ENCODE measurements at regions not wholly inside any gene's neighbourhood (a gene's known extent, or its start where the extent isn't known, plus 50 kb on each side); places are given as distances from the start of the nearest gene placed in this dataset.

DNA sequence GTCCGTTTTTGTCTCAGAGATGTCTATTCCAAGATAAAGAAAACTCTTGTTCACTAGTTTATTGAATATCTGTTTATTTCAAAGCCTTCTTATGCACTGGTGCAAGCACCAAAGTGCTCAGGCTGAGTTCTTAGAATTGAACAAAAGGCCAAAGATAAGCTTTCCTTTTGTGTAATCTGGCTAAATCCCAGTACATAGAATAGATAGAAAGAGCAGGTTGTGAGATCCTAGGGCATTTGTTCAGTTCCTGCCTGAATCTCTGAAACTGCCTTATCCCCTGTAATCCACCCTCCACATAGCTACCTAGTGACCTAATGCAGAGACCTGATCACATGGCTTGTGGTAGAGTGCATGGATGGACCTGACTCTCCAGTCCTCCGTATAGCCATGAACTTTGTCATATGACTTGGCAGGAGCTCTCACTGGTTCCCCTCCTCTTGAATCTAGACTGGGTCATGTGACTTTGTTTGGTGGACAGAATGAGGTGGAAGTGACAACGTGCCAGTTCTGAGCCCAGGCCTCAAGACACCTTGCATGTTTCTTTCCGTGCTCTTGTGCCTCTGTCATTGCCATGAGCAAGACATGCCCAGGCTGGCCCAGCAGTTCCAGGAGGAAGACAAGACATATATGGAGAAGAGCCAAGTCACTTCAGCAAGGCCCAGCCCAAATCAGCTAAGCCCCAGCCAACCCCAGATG lies 139.3 kb upstream of the SHB start:
- Histone ChIP-seq H3K4me2 (ENCODE audit: low read length) (no peak overlapping the region), H3K79me2 (ENCODE audit: control insufficient read depth, low read length) (no peaks in the 10 kb centered on the region), H3K36me3 (ENCODE audit: control insufficient read depth, low read length) (no peaks in the 10 kb centered on the region), H3K27me3 (ENCODE audit: control insufficient read depth, low read length) (0 out of 2 replicates have a peak, but pooled peaks cover under 1% of the 10 kb centered on the region), H3F3A (ENCODE audit: control insufficient read depth, insufficient read depth) (no peaks in the 10 kb centered on the region), H3K9me2 (replicated peaks; ENCODE audit: control insufficient read depth, low read length) (no peaks in the 10 kb centered on the region), H3K4me3 (ENCODE audit: low read length) (no peak overlapping the region), H3K27ac (ENCODE audit: low read depth, low read length) (no peak overlapping the region), H3K4me1 (ENCODE audit: control insufficient read depth, low read length) (peaks cover 12% of the 10 kb centered on the region), H4K20me1 (ENCODE audit: control insufficient read depth, insufficient read depth, low read depth, low read length) (no peaks in the 10 kb centered on the region), H3K9me3 (ENCODE audit: control insufficient read depth, insufficient read depth, low read length) (no peaks in the 10 kb centered on the region)
- TF ChIP-seq EZH2phosphoT487 (IDR thresholded peaks at IDR 0.05; ENCODE audit: borderline replicate concordance, low read length) (no peak), CTCF (IDR thresholded peaks at IDR 0.05; ENCODE audit: low read depth, low read length, poor library complexity, severe bottlenecking) (no peak)

DNA sequence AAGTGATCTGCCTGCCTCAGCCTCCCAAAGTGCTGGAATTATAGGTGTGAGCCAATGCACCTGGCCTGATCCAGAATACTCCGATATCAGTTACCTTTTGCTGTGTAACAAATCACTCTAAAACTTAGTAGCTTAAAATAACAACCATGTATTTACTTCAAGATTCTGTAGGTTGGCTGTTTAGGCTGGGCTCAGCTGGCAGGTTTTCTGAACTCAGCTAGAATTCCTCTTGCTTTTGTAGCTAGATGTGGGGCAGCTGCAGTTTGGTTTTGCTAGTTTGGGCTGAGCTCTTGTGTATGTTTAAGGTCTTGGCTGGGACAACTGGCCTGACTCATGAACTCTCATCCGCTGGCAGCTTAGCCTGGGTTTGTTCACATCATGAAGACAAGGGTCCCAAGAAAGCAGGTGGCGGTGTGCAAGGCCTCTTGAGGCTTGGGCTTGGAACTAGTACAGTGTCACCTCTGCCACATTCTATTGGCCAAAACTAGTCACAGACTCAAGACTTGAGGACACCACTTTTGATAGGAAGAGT lies 138.3 kb upstream of the SHB start:
- Histone ChIP-seq H4K20me1 (ENCODE audit: control insufficient read depth, insufficient read depth, low read depth, low read length) (no peaks in the 10 kb centered on the region), H3K27ac (ENCODE audit: low read depth, low read length) (no peak overlapping the region), H3K9me2 (replicated peaks; ENCODE audit: control insufficient read depth, low read length) (no peaks in the 10 kb centered on the region), H3K79me2 (ENCODE audit: control insufficient read depth, low read length) (no peaks in the 10 kb centered on the region), H3F3A (ENCODE audit: control insufficient read depth, insufficient read depth) (no peaks in the 10 kb centered on the region), H3K4me2 (ENCODE audit: low read length) (no peak overlapping the region), H3K4me3 (ENCODE audit: low read length) (no peak overlapping the region), H3K36me3 (ENCODE audit: control insufficient read depth, low read length) (no peaks in the 10 kb centered on the region), H3K27me3 (ENCODE audit: control insufficient read depth, low read length) (no peaks in the 10 kb centered on the region), H3K4me1 (ENCODE audit: control insufficient read depth, low read length) (peaks cover 12% of the 10 kb centered on the region), H3K9me3 (ENCODE audit: control insufficient read depth, insufficient read depth, low read length) (no peaks in the 10 kb centered on the region)
- TF ChIP-seq CTCF (IDR thresholded peaks at IDR 0.05; ENCODE audit: low read depth, low read length, poor library complexity, severe bottlenecking) (no peak), EZH2phosphoT487 (IDR thresholded peaks at IDR 0.05; ENCODE audit: borderline replicate concordance, low read length) (no peak)

DNA sequence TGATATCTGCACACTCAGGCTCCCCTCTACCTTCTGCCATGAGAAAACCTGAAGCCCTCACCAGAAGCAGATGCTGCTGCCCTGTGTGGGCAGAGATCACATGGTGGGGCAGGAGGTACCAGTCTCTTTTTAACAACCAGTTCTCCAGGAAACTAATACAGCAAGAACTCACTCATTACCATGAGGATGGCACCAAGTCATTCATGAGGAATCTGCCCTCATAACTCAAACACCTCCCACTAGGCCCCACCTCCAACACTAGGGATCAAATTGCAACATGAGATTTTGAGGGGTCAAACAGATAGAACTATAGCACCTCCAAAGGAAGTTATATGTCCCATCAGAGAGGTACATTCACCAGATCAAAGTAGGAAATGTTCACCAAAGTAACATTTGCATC lies 136.3 kb upstream of the SHB start:
- Histone ChIP-seq H3K9me3 (ENCODE audit: control insufficient read depth, insufficient read depth, low read length) (no peaks in the 10 kb centered on the region), H3K27ac (ENCODE audit: low read depth, low read length) (no peak overlapping the region), H3K4me2 (ENCODE audit: low read length) (0 out of 2 replicates have a peak overlapping the region, but pooled peaks have one; percentile 0), H3K9me2 (replicated peaks; ENCODE audit: control insufficient read depth, low read length) (no peaks in the 10 kb centered on the region), H3K27me3 (ENCODE audit: control insufficient read depth, low read length) (no peaks in the 10 kb centered on the region), H3K79me2 (ENCODE audit: control insufficient read depth, low read length) (no peaks in the 10 kb centered on the region), H3K4me1 (ENCODE audit: control insufficient read depth, low read length) (peaks cover 12% of the 10 kb centered on the region), H4K20me1 (ENCODE audit: control insufficient read depth, insufficient read depth, low read depth, low read length) (no peaks in the 10 kb centered on the region), H3K4me3 (ENCODE audit: low read length) (no peak overlapping the region), H3F3A (ENCODE audit: control insufficient read depth, insufficient read depth) (no peaks in the 10 kb centered on the region), H3K36me3 (ENCODE audit: control insufficient read depth, low read length) (no peaks in the 10 kb centered on the region)
- no peak for TF ChIP-seq EZH2phosphoT487 (IDR thresholded peaks at IDR 0.05; ENCODE audit: borderline replicate concordance, low read length)
- TF ChIP-seq CTCF (IDR thresholded peaks at IDR 0.05; ENCODE audit: low read depth, low read length, poor library complexity, severe bottlenecking), result no peak
